Esophagus squamous epithelium (tissue), 5 donors: ENCODE measurements at regions not wholly inside any gene's neighbourhood (a gene's known extent, or its start where the extent isn't known, plus 50 kb on each side); places are given as distances from the start of the nearest gene placed in this dataset.

Experiments used
- DNase-seq: peaks from one replicate; lab custom pipeline; 2025; lab: John Stamatoyannopoulos, UW
- H3K27ac ChIP-seq, 4 donors: fragments of 200-600 bp; sonication (generic); one replicate each; pipeline ENCODE4 v1.5.1; 2016 to 2019; ENCODE audit warnings: mild to moderate bottlenecking in 1 of 4
- H3K27me3 ChIP-seq, 4 donors: fragments of 200-600 bp; sonication (generic); 1 replicate in 3 of 4; 2 replicates in 1 of 4; pipeline versions ENCODE4 v1.5.1 to v1.6.0; 2017 to 2021; ENCODE audit warnings: antibody characterized with exemption in 1 of 4
- H3K36me3 ChIP-seq, 3 donors: fragments of 200-600 bp; sonication (generic); one replicate each; pipeline ENCODE4 v1.5.1; 2016 to 2019
- H3K4me1 ChIP-seq, 3 donors: fragments of 200-600 bp; sonication (generic); one replicate each; pipeline ENCODE4 v1.5.1; 2017 to 2019
- H3K4me3 ChIP-seq, 4 donors: fragments of 200-600 bp; sonication (generic); 1 replicate in 3 of 4; 2 replicates in 1 of 4; pipeline ENCODE4 v1.5.1; 2016 to 2019; ENCODE audit warnings: mild to moderate bottlenecking in 2 of 4, moderate library complexity in 1 of 4
- H3K9me3 ChIP-seq, 3 donors: fragments of 200-600 bp; sonication (generic); one replicate each; pipeline ENCODE4 v1.5.1; 2016 to 2019
- POLR2A ChIP-seq, 4 donors: fragments of 450-650 bp; IDR thresholded peaks; one replicate each; pipeline ENCODE4 v1.6.1; 2017; ENCODE audit warnings: antibody characterized with exemption in 4 of 4, mild to moderate bottlenecking in 4 of 4, moderate library complexity in 3 of 4
- WGBS, 2 donors: methylation state at CpG; one replicate each; pipeline ENCODE4 v1.1.5; 2018; 5-methylcytosine and 5-hydroxymethylcytosine counted together
- intact Hi-C: fragments of 100-400 bp; cut with DNase I; formaldehyde crosslinking; loops from one replicate; pipeline ENCODE4 v1.15.0; 2022
- TF ChIP-seq, protein P1 (sequence below), 6 experiments: fragments of 450-650 bp in 4 of 6; fragments of 200-600 bp in 2 of 6; sonication (generic) in 2 of 6; IDR thresholded peaks; one replicate each; pipeline ENCODE4 v1.5.1; 2016 to 2019; ENCODE audit warnings: antibody characterized with exemption in 6 of 6, mild to moderate bottlenecking in 4 of 6, moderate library complexity in 4 of 6
- donor health status: DM: yes; HTN: yes; CAD: no.

DNA sequence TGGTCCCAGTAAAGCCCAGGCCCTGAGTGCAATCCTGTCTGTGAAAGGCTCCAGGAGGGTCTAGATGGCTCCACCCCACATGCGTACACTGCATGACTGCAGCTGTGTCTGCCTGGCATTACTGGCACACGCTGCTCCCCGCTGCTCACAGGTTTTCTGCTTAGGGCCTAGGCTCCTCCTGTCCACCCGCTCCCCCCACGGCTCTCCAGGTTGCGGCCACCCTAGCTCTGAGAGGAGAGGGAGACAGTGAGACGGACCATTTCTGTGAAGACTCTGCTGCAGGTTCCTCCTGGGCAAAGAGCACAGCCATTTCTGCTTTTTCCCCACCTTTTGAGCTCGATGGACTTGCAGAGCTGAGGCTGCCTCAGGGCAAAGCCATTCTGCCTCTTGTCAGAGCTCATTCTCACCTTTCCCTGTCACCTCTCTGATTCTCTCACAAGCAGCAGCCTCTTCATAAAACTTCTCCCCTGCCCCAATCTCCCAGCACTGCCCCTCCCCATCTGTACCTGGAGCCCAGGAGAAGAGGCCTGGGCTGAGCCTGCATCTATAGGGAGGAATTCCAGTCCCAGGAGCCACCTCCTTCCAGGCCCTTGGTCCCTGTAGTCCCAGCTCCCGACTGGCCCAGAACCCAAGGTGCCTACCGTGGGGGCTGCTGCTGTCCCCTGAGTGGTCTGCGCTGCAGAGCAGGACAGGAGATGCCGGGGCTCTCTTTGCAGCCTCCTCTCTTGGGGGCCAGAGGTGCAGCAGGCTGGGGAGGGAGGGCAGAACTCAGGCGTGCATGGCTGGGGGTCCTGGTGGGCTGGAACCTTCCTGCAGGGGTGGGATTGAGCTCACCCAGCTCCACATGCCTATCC is 433.7 kb upstream of the B3GAT1 start:
- Histone ChIP-seq H3K4me3 (no peak overlapping the region), H3K36me3 (no peaks in the 10 kb centered on the region), H3K27me3 (peaks cover 0 to 24% (median 0%) of the 10 kb centered on the region in 4 donors), H3K4me1 (no peaks in the 10 kb centered on the region), H3K9me3 (no peaks in the 10 kb centered on the region), H3K27ac (no peak overlapping the region)
- WGBS, 2 donors: 76 to 80% methylated on average over 3 to 4 of the region's 13 CpGs
- no peak for DNase-seq
- intact Hi-C loops: no loop called here
- no peak for TF ChIP-seq POLR2A (IDR thresholded peaks at IDR 0.05)

DNA sequence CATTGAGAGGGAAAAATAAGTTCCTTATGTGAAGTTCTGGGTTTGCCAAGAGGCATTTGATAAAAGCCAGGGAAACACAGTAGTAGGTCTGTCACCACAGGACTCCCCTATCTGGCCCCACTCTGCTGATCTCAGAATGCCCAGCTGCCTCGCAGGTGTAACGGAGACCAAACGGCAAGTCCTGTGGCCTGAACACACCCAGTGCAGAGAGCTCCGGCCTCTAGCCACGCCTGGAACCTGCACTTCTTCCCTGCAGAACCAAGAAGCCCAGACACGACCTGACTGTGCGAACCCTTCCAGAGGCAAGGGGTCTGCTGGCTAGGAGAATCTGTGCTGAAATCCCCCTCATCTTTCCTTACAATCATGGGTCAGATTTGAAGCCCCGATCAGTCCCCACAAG is 432.8 kb upstream of the B3GAT1 start:
- Histone ChIP-seq H3K9me3 (no peaks in the 10 kb centered on the region), H3K36me3 (no peaks in the 10 kb centered on the region), H3K27ac (no peak overlapping the region), H3K4me1 (no peaks in the 10 kb centered on the region), H3K4me3 (no peak overlapping the region), H3K27me3 (peaks cover 0 to 31% (median 0%) of the 10 kb centered on the region in 4 donors)
- 71 to 75% methylated on average over 4 to 8 of the region's 8 CpGs for WGBS, 2 donors
- intact Hi-C loops: no loop called here
- TF ChIP-seq, protein P1, sequence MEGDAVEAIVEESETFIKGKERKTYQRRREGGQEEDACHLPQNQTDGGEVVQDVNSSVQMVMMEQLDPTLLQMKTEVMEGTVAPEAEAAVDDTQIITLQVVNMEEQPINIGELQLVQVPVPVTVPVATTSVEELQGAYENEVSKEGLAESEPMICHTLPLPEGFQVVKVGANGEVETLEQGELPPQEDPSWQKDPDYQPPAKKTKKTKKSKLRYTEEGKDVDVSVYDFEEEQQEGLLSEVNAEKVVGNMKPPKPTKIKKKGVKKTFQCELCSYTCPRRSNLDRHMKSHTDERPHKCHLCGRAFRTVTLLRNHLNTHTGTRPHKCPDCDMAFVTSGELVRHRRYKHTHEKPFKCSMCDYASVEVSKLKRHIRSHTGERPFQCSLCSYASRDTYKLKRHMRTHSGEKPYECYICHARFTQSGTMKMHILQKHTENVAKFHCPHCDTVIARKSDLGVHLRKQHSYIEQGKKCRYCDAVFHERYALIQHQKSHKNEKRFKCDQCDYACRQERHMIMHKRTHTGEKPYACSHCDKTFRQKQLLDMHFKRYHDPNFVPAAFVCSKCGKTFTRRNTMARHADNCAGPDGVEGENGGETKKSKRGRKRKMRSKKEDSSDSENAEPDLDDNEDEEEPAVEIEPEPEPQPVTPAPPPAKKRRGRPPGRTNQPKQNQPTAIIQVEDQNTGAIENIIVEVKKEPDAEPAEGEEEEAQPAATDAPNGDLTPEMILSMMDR (IDR thresholded peaks at IDR 0.05): no peak
- no peak for TF ChIP-seq POLR2A (IDR thresholded peaks at IDR 0.05)
- DNase-seq: no peak

DNA sequence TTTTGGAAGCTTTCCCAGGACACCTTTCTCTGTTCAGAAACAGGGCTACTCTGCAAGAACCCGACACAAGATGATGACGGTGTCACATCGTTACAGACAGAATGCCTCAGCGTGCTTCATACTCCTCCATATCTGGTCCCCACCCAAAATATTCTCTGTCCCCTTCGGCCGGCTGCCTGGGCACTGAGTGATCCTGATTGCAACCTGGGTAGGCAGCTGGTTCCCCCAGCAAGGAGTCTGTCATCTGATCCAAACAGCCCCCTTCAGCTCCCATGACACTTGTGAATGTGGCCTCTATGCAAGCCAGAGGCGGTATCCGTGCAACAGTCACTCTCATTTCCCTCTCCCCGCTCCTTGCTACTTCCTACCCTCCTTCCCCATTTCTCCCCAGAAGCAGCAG is 431.7 kb upstream of the B3GAT1 start:
- no peak for DNase-seq
- TF ChIP-seq, protein P1 (IDR thresholded peaks at IDR 0.05): no peak
- no peak for TF ChIP-seq POLR2A (IDR thresholded peaks at IDR 0.05)
- 78 to 87% methylated on average over 9 of the region's 9 CpGs for WGBS, 2 donors
- H3K4me1 ChIP-seq: no peaks in the 10 kb centered on the region
- H3K27me3 ChIP-seq: peaks cover 0 to 31% (median 0%) of the 10 kb centered on the region in 4 donors
- intact Hi-C loops: no loop called here
- no peaks in the 10 kb centered on the region for H3K9me3 ChIP-seq
- no peak overlapping the region for H3K27ac ChIP-seq
- H3K4me3 ChIP-seq: no peak overlapping the region
- no peaks in the 10 kb centered on the region for H3K36me3 ChIP-seq

DNA sequence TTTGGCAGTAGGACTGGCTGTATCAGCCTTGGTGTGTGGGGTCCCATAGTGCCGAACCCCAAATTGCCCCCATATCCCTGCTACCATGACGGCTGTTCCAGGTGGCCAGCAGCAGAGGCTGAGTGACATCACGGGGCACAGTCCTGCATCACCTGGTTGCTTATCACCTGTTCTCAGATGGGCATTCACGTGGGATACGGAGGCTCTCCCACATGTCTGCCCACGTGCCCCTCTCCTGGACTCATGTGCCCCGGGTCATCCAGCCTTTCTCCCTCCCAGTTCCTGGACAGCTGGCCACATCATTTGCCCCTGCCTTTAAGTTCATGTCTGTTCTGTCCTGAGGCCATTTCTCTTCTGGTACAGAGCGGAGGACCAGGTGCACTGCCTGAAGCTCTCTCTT is 431.0 kb upstream of the B3GAT1 start:
- TF ChIP-seq, protein P1 (IDR thresholded peaks at IDR 0.05): no peak
- TF ChIP-seq POLR2A (IDR thresholded peaks at IDR 0.05): no peak
- no peak for DNase-seq
- no peak overlapping the region for H3K4me3 ChIP-seq
- H3K9me3 ChIP-seq: no peaks in the 10 kb centered on the region
- H3K4me1 ChIP-seq: no peaks in the 10 kb centered on the region
- no peaks in the 10 kb centered on the region for H3K36me3 ChIP-seq
- H3K27me3 ChIP-seq: peaks cover 0 to 31% (median 0%) of the 10 kb centered on the region in 4 donors
- no peak overlapping the region for H3K27ac ChIP-seq
- 80 to 89% methylated on average over 1 to 6 of the region's 8 CpGs for WGBS, 2 donors
- intact Hi-C loops: no loop called here

DNA sequence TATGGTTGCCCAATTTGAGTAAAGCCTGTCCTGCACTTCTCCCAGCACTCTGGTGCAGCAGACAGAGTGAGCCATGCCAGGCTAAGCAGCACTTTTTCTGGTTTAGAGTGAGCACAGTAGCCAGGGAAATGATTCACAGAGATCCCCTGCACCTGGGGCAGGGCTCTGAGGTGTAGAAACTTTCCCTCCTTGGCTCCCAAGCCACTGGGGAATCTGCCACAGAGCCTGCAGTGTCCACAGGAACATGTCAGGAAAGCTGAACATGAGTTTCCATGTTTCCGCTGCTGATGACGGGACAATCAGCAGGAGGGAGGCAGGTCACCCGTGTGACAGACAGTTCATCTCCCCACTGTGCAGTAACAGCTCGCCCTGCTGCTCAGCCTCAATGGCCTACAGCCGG is 429.9 kb upstream of the B3GAT1 start:
- 83% methylated on average over 2 of the region's 5 CpGs; no CpG with 5 or more reads in 1 of the 2 donors for WGBS, 2 donors
- Histone ChIP-seq H3K27ac (no peak overlapping the region), H3K27me3 (peaks cover 0 to 31% (median 0%) of the 10 kb centered on the region in 4 donors), H3K4me3 (no peak overlapping the region), H3K36me3 (no peaks in the 10 kb centered on the region), H3K9me3 (no peaks in the 10 kb centered on the region), H3K4me1 (no peaks in the 10 kb centered on the region)
- intact Hi-C loops: no loop called here
- TF ChIP-seq, protein P1 (IDR thresholded peaks at IDR 0.05): no peak
- TF ChIP-seq POLR2A (IDR thresholded peaks at IDR 0.05): no peak
- no peak for DNase-seq
